Nephron progenitor cell (in vitro differentiated cells): ENCODE measurements at regions not wholly inside any gene's neighbourhood (a gene's known extent, or its start where the extent isn't known, plus 50 kb on each side); places are given as distances from the start of the nearest gene placed in this dataset.
"Not testable (repeated sequence)": the region's sequence is repeated elsewhere in the genome, so short reads cannot be mapped to it uniquely, and the experiment has no call there.

Experiments
- DNase-seq: peaks from one replicate; pipeline ENCODE4 v3.0.0; 2021
- H3K27ac Mint-ChIP-seq: 2 replicates; pipeline ENCODE4 v1.8.0; 2021; ENCODE audit warnings: mild to moderate bottlenecking, moderate library complexity, mixed read lengths
- H3K27me3 Mint-ChIP-seq: 2 replicates; pipeline ENCODE4 v1.8.0; 2021; ENCODE audit warnings: mild to moderate bottlenecking, low read depth, mixed read lengths; ENCODE audit not compliant: poor library complexity
- H3K36me3 Mint-ChIP-seq: 2 replicates; pipeline ENCODE4 v1.8.0; 2021; ENCODE audit warnings: low read depth, mixed read lengths
- H3K4me1 Mint-ChIP-seq: 2 replicates; pipeline ENCODE4 v1.8.0; 2021; ENCODE audit warnings: mixed read lengths
- H3K4me3 Mint-ChIP-seq: 2 replicates; pipeline ENCODE4 v1.8.0; 2021; ENCODE audit warnings: mild to moderate bottlenecking, moderate library complexity, mixed read lengths
- H3K9me3 Mint-ChIP-seq: 2 replicates; pipeline ENCODE4 v1.8.0; 2021; ENCODE audit warnings: mild to moderate bottlenecking, moderate library complexity, mixed read lengths
- CTCF ChIP-seq: fragments of 200-600 bp; sonication (generic); IDR thresholded peaks from 2 replicates; pipeline ENCODE4 v1.5.0; 2021; ENCODE audit warnings: antibody characterized with exemption

- H3K4me3 Mint-ChIP-seq: no peak overlapping the region
- H3K27me3 Mint-ChIP-seq: peaks cover 16% of the 10 kb centered on the region
- no peaks in the 10 kb centered on the region for H3K36me3 Mint-ChIP-seq
- no peak for DNase-seq
- no peaks in the 10 kb centered on the region for H3K9me3 Mint-ChIP-seq
- H3K27ac Mint-ChIP-seq: no peak overlapping the region
- no peak for TF ChIP-seq CTCF
- peaks cover 6% of the 10 kb centered on the region for H3K4me1 Mint-ChIP-seq
These were observed 98.8 kb downstream of the CRYBB2 start for GRCh38 chr22:25318081-25318823.

DNA sequence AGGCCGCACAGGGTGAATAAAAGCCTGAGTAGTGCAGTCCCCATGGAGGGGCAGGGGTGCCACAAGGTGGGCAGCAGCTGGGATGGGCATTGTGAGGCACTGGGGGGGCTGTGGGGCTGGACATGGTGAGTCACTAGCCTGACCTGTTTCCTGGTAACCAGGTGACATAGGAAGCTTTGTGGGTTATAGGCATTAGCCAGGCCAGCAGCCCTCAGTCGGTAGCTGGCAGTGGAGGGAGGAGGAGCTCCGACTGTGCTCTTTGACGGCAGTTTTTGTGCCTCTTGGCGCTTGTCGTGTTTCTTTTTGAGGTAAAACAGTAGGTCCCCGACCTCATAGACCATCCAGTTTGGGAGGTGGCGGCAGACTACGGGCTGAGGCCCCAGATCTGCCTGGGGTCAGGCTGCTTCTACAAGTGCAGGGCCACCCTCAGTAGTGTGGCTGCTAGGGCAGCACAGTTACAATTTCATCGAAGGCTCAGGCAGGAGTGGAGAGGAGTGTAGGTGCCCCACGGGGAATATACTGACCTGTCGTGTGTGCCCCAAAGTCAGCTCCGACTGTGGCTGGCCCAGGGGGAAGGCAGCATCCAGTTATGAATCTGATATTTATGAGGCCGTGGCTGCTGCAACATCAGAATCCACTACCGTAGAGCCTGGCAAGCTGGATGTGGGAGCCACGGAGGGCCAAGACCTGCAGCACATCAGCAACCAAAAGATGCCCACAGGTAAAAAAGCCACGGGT lies 107.7 kb downstream of the CRYBB2 start:
- Mint-ChIP-seq H3K4me1 (no peaks in the 10 kb centered on the region), H3K9me3 (no peaks in the 10 kb centered on the region), H3K27me3 (peaks cover 6% of the 10 kb centered on the region), H3K27ac (no peak overlapping the region), H3K36me3 (no peaks in the 10 kb centered on the region), H3K4me3 (no peak overlapping the region)
- DNase-seq: no peak
- TF ChIP-seq CTCF: no peak

- H3K4me3 Mint-ChIP-seq: no peak overlapping the region
- H3K4me1 Mint-ChIP-seq: no peaks in the 10 kb centered on the region
- H3K27me3 Mint-ChIP-seq: peaks cover 6% of the 10 kb centered on the region
- TF ChIP-seq CTCF: no peak
- H3K27ac Mint-ChIP-seq: no peak overlapping the region
- H3K9me3 Mint-ChIP-seq: no peaks in the 10 kb centered on the region
- no peaks in the 10 kb centered on the region for H3K36me3 Mint-ChIP-seq
- no peak for DNase-seq
These were observed 111.6 kb downstream of the CRYBB2 start for GRCh38 chr22:25331050-25331449.

DNA sequence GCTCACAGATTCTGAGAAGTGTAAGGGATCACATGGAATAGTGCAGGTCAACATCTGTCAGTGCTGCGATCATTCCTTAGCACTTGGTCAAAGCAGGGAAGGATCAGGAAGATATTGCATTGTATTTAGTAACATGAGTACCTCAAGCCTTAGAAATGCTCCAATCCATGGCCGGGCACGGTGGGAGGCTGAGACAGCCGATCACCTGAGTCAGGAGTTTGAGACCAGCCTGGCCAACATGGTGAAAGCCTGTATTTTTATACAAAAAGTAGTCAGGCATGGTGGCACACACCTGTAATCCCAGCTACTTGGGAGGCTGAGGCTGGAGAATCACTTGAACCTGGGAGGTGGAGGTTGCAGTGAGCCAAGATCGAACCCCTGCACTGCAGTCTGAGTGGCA lies 112.5 kb downstream of the CRYBB2 start:
- DNase-seq, H3K4me3 Mint-ChIP-seq, H3K9me3 Mint-ChIP-seq, H3K36me3 Mint-ChIP-seq, H3K27ac Mint-ChIP-seq, H3K27me3 Mint-ChIP-seq, H3K4me1 Mint-ChIP-seq: not testable (repeated sequence)

GRCh38 chr22:25332386-25332785 lies 112.9 kb downstream of the CRYBB2 start:
- no peak for TF ChIP-seq CTCF
- no peak overlapping the region for H3K4me3 Mint-ChIP-seq
- no peaks in the 10 kb centered on the region for H3K4me1 Mint-ChIP-seq
- DNase-seq: no peak
- H3K9me3 Mint-ChIP-seq: no peaks in the 10 kb centered on the region
- no peak overlapping the region for H3K27ac Mint-ChIP-seq
- H3K27me3 Mint-ChIP-seq: peaks cover 3% of the 10 kb centered on the region
- no peaks in the 10 kb centered on the region for H3K36me3 Mint-ChIP-seq

- peaks cover 9% of the 10 kb centered on the region for H3K27me3 Mint-ChIP-seq
- no peaks in the 10 kb centered on the region for H3K9me3 Mint-ChIP-seq
- H3K4me3 Mint-ChIP-seq: no peak overlapping the region
- no peaks in the 10 kb centered on the region for H3K36me3 Mint-ChIP-seq
- TF ChIP-seq CTCF: peak; percentile 58
- no peaks in the 10 kb centered on the region for H3K4me1 Mint-ChIP-seq
- peak; percentile 78 for DNase-seq
- no peak overlapping the region for H3K27ac Mint-ChIP-seq
These were observed 114.7 kb downstream of the CRYBB2 start for GRCh38 chr22:25334162-25334490.

GRCh38 chr22:25334631-25335030 lies 115.2 kb downstream of the CRYBB2 start:
- not testable (repeated sequence) for DNase-seq, H3K27ac Mint-ChIP-seq

GRCh38 chr22:25335276-25335675 lies 115.8 kb downstream of the CRYBB2 start:
- not testable (repeated sequence) for H3K36me3 Mint-ChIP-seq, H3K4me1 Mint-ChIP-seq, H3K9me3 Mint-ChIP-seq, H3K27me3 Mint-ChIP-seq, DNase-seq, H3K4me3 Mint-ChIP-seq
- H3K27ac Mint-ChIP-seq: peak overlapping the region; percentile 59

More at GRCh38 chr22:25334631-25335030, 115.2 kb downstream of the CRYBB2 start:
- not testable (repeated sequence) for H3K27me3 Mint-ChIP-seq, H3K4me1 Mint-ChIP-seq, H3K36me3 Mint-ChIP-seq, H3K4me3 Mint-ChIP-seq, H3K9me3 Mint-ChIP-seq

GRCh38 chr22:25340536-25340935 lies 121.1 kb downstream of the CRYBB2 start:
- not testable (repeated sequence) for H3K27ac Mint-ChIP-seq, H3K4me1 Mint-ChIP-seq, DNase-seq, H3K4me3 Mint-ChIP-seq
- Mint-ChIP-seq H3K9me3 (peaks cover 45% of the 10 kb centered on the region), H3K27me3 (peaks cover 12% of the 10 kb centered on the region), H3K36me3 (peaks cover 21% of the 10 kb centered on the region)
